AG09319 (cell line): ENCODE measurements at regions not wholly inside any gene's neighbourhood (a gene's known extent, or its start where the extent isn't known, plus 50 kb on each side); places are given as distances from the start of the nearest gene placed in this dataset.

Source experiments
- DNase-seq: peaks from one replicate; pipeline ENCODE4 v3.0.0-alpha.2; 2010; ENCODE audit warnings: low read depth; ENCODE audit errors: extremely low read depth
- TF ChIP-seq, protein P1 (sequence below): IDR thresholded peaks from 2 replicates; pipeline ENCODE4 v1.5.1; 2011; ENCODE audit warnings: low read depth, mild to moderate bottlenecking, inconsistent platforms, low read length, moderate library complexity

DNA sequence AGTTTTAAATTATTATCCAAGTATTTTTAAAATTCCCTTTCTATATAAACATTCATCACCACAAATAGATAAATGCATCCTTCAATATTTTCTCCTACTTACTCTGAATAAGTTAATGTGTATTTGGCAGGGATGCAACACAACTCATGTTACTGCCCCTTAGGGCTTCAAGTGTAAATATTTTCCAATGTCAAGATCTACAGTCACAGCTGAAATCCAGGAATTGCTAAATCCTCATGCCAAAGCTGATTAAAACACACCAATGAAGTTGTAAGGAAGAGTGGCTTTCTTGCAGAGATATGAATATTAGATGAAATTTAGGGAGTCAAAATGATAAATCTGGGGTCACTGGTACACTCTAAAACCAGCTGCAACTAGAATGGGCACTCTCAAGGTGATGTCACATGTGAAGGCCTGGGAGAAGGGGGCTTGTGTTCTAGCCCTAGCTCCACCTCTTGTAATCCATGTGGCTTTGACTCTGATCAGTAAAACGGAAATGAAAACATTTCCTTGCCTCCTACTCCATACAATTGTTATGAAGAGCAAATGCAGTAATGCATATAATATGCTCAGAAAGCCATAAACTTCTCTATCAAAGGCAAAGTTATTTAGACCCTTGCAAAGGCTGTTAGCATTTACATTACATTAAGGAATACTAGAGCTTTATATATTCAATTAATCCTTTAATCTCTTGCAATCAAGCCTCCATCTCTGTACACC, 228.1 kb upstream of the NFE2L3 start:
- TF ChIP-seq, protein P1, sequence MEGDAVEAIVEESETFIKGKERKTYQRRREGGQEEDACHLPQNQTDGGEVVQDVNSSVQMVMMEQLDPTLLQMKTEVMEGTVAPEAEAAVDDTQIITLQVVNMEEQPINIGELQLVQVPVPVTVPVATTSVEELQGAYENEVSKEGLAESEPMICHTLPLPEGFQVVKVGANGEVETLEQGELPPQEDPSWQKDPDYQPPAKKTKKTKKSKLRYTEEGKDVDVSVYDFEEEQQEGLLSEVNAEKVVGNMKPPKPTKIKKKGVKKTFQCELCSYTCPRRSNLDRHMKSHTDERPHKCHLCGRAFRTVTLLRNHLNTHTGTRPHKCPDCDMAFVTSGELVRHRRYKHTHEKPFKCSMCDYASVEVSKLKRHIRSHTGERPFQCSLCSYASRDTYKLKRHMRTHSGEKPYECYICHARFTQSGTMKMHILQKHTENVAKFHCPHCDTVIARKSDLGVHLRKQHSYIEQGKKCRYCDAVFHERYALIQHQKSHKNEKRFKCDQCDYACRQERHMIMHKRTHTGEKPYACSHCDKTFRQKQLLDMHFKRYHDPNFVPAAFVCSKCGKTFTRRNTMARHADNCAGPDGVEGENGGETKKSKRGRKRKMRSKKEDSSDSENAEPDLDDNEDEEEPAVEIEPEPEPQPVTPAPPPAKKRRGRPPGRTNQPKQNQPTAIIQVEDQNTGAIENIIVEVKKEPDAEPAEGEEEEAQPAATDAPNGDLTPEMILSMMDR, result no peak

GRCh38 chr7:25926009-25926408, 226.0 kb upstream of the NFE2L3 start:
- TF ChIP-seq, protein P1, result no peak
- DNase-seq, result no peak

More for the DNA sequence above, 228.1 kb upstream of the NFE2L3 start:
- DNase-seq, result no peak

DNA sequence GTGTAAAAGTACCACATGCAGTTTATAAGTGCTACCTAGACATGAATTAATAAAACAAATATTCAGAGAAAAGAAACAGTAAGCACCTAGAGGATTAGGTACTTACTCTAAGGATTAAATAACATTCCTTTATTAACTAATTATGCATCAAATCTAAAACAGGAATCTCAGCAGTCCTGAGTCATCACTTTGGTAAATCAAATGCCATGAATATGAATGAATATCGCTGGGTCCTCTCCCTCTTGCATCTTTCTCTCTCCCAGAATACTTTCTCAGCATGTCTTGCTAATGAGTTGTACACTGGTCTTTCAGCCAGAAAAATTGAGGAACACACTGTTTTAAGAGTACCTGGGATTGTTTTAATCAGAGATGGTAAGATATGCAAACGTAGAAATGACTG, 225.5 kb upstream of the NFE2L3 start:
- TF ChIP-seq, protein P1, result no peak
- no peak for DNase-seq

DNA sequence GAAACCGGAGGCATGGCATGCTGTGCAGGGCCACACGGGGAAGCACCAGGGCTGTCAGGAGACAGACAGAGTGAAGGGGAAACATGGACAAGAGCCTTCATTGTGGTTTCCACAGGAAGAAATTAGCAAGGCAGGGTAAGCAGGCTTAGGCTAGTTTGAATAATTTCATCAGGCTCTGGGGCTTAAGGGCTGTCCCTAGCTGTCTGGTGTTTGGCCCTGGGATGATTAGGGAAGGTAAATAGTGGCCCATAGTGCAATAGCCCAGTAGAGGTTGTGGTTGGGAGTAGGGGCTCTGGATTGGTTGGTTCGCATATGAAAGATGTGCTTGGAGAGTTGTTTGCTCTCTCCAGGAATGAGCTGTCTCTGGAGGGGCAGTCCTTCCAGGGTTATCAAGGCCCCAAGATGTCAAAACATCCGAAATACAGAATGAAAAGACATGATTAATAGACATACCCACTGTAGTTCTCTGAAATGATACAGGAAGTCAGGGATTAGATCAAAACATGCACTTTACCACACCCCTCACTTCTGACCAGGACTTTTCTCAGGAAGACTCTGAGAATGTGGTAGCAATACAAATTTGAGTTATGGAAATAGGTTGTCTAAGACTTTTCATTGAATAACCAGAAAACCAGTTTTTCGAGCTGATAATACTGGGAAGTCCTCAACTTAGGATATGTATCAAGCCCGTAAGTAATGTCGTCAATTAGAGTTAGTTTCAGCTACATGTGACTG, 224.9 kb upstream of the NFE2L3 start:
- TF ChIP-seq, protein P1, result no peak
- no peak for DNase-seq

DNA sequence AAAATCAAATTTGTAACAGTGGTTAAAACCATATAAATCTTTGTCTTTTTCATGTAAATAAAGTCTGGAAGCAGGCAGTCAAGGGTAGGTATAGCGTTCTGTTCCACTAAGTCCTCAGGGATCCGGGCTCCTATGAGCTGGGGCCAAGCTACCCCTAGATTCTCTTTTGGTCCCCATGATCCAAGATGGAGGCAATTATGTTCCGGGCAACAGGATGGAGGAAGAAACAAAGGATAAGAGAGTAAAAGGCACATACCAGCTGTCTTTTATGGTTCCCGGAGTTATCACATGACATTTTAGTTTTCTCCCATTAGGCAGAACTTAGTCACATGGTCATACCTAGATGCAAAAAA, 224.4 kb upstream of the NFE2L3 start:
- TF ChIP-seq, protein P1, result no peak

DNA sequence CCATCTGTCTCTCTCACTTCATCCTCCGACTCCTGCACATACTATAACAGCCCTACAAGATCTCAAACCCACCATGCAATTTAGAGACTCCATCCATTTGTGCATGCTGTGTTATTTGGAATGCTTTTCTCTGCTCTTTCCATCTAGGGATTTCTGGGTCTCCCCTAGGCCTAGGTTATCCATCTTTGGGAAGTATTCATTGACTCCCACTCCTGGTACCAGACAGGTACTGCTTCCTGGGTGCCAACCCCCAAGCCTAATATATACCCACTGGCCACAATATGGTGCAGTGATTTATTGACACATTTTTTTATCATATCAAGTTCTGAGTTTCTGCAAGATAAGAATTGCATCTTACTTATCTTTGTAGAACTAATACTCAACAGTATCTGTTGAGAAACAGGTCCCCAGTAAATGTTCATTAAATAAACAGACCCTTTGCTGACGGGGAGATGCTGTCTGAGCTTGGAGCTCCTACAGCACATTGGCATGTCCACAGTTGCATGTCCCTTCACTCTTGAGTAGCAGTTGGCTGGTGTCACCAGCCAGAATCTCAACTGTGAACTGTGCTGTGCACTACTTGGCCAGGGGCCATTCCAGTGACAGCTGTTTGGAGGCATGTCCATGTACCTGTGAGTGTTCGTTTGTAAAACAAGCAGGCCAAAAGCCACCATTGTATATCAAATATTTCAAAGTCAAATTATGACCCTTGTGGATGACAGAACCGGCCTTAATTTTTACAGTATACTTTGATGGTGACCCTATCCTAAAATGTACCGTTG, 223.3 kb upstream of the NFE2L3 start:
- no peak for DNase-seq
- TF ChIP-seq, protein P1, result no peak

More for the DNA sequence above, 224.4 kb upstream of the NFE2L3 start:
- DNase-seq, result no peak

- TF ChIP-seq, protein P1, result no peak
- DNase-seq, result no peak
These were observed 222.6 kb upstream of the NFE2L3 start for GRCh38 chr7:25929448-25929847.
